Adrenal gland (tissue), 9 donors: ENCODE measurements at regions not wholly inside any gene's neighbourhood (a gene's known extent, or its start where the extent isn't known, plus 50 kb on each side); places are given as distances from the start of the nearest gene placed in this dataset.
"Not testable (repeated sequence)": the region's sequence is repeated elsewhere in the genome, so short reads cannot be mapped to it uniquely, and the experiment has no call there.

Experiments used
- DNase-seq, 7 donors: peaks; one replicate each; pipeline ENCODE4 v3.0.0-alpha.2; 2019 to 2020
- H3K27ac ChIP-seq, 5 donors: fragments of 200-600 bp; sonication (generic) in 4 of 5; 1 replicate in 3 of 5; 2 replicates in 2 of 5; pipeline versions ENCODE4 v1.5.1 to v1.8.0; 2016 to 2020; ENCODE audit warnings: mild to moderate bottlenecking in 1 of 5
- H3K27me3 ChIP-seq: fragments of 200-600 bp; 2 replicates; pipeline ENCODE4 v1.8.0; 2021
- H3K36me3 ChIP-seq, 2 donors: fragments of 200-600 bp; replicated peaks in 1 of 2; 1 replicate in 1 of 2; 2 replicates in 1 of 2; pipeline versions ENCODE4 v1.5.1 to v1.8.0; 2018 to 2022
- H3K4me1 ChIP-seq, 2 donors: fragments of 200-600 bp; replicated peaks in 1 of 2; 1 replicate in 1 of 2; 2 replicates in 1 of 2; pipeline versions ENCODE4 v1.5.1 to v1.8.0; 2018 to 2021
- H3K4me3 ChIP-seq, 4 donors: fragments of 200-600 bp; sonication (generic) in 3 of 4; one replicate each; pipeline ENCODE4 v1.5.1; 2016 to 2018
- H3K9me3 ChIP-seq, 3 donors: fragments of 200-600 bp; sonication (generic) in 1 of 3; replicated peaks in 1 of 3; 1 replicate in 2 of 3; 2 replicates in 1 of 3; pipeline versions ENCODE4 v1.5.1 to v1.8.0; 2016 to 2021
- POLR2A ChIP-seq, 2 donors: fragments of 450-650 bp; IDR thresholded peaks; one replicate each; pipeline ENCODE4 v1.6.1; 2017; ENCODE audit warnings: antibody characterized with exemption in 2 of 2, mild to moderate bottlenecking in 2 of 2, moderate library complexity in 1 of 2
- WGBS, 4 donors: extraction: QIAGEN DNeasy Blood & Tissue Kit in 2 of 4; methylation state at CpG; one replicate each; pipeline versions ENCODE4 v1.1.5 to v1.1.7; 2013 to 2017; 5-methylcytosine and 5-hydroxymethylcytosine counted together
- intact Hi-C, 2 donors: fragments of 100-400 bp; cut with DNase I; formaldehyde crosslinking; loops; one replicate each; pipeline versions ENCODE4 v1.14.1 to v1.15.0; 2022 to 2023
- TF ChIP-seq, protein P1 (sequence below), 6 experiments: fragments of 450-650 bp in 4 of 6; fragments of 200-600 bp in 2 of 6; sonication (generic) in 1 of 6; IDR thresholded peaks; 1 replicate in 5 of 6; 2 replicates in 1 of 6; pipeline versions ENCODE4 v1.5.1 to v1.8.0; 2016 to 2021; ENCODE audit warnings: antibody characterized with exemption in 6 of 6, mild to moderate bottlenecking in 2 of 6, moderate library complexity in 1 of 6
- donor health status: healthy with polysubstance abuse.
- donor health status: Bipolar disorder and iron deficiency.
- donor health status: DM: yes; HTN: yes; CAD: no.
- donor health status: DM: no; HTN: no; CAD: no.
- donor health status: DM: no; HTN: no; CAD: no.

GRCh38 chr12:114812384-114812783 lies 128.4 kb upstream of the TBX3 start:
- no peak overlapping the region for H3K27ac ChIP-seq
- H3K27me3 ChIP-seq: no peaks in the 10 kb centered on the region
- no peaks in the 10 kb centered on the region for H3K4me1 ChIP-seq
- H3K36me3 ChIP-seq: no peaks in the 10 kb centered on the region
- intact Hi-C loops: no loop called here
- no peaks in the 10 kb centered on the region for H3K9me3 ChIP-seq
- 92 to 97% (median 93%) methylated on average over 4 of the region's 4 CpGs for WGBS, 4 donors
- no peak for TF ChIP-seq POLR2A (IDR thresholded peaks at IDR 0.05)
- TF ChIP-seq, protein P1, sequence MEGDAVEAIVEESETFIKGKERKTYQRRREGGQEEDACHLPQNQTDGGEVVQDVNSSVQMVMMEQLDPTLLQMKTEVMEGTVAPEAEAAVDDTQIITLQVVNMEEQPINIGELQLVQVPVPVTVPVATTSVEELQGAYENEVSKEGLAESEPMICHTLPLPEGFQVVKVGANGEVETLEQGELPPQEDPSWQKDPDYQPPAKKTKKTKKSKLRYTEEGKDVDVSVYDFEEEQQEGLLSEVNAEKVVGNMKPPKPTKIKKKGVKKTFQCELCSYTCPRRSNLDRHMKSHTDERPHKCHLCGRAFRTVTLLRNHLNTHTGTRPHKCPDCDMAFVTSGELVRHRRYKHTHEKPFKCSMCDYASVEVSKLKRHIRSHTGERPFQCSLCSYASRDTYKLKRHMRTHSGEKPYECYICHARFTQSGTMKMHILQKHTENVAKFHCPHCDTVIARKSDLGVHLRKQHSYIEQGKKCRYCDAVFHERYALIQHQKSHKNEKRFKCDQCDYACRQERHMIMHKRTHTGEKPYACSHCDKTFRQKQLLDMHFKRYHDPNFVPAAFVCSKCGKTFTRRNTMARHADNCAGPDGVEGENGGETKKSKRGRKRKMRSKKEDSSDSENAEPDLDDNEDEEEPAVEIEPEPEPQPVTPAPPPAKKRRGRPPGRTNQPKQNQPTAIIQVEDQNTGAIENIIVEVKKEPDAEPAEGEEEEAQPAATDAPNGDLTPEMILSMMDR (IDR thresholded peaks at IDR 0.05): no peak
- H3K4me3 ChIP-seq: no peak overlapping the region
- no peak for DNase-seq

- peak in 1 of 7 donors; percentile 17 for DNase-seq
These were observed 125.1 kb upstream of the TBX3 start for GRCh38 chr12:114809097-114809496.

GRCh38 chr12:114801381-114801780 lies 117.4 kb upstream of the TBX3 start:
- H3K36me3 ChIP-seq, H3K9me3 ChIP-seq, H3K27me3 ChIP-seq, H3K4me3 ChIP-seq, intact Hi-C loops, DNase-seq: not testable (repeated sequence)
- WGBS, 4 donors: 92 to 100% (median 96%) methylated on average over 3 of the region's 3 CpGs
- Histone ChIP-seq H3K4me1 (peaks cover 0 to 11% of the 10 kb centered on the region in 2 donors), H3K27ac (peak overlapping the region in 3 of 5 donors; percentile 19 to 89 (median 79))

More at GRCh38 chr12:114809097-114809496, 125.1 kb upstream of the TBX3 start:
- Histone ChIP-seq H3K9me3 (no peaks in the 10 kb centered on the region), H3K36me3 (no peaks in the 10 kb centered on the region), H3K4me3 (no peak overlapping the region), H3K4me1 (peaks cover 6 to 7% of the 10 kb centered on the region in 2 donors), H3K27me3 (no peaks in the 10 kb centered on the region), H3K27ac (no peak overlapping the region)
- intact Hi-C loops: no loop called here
- no peak for TF ChIP-seq POLR2A (IDR thresholded peaks at IDR 0.05)
- TF ChIP-seq, protein P1 (IDR thresholded peaks at IDR 0.05): no peak
- WGBS, 4 donors: 75 to 86% (median 76%) methylated on average over 4 to 5 of the region's 5 CpGs

DNA sequence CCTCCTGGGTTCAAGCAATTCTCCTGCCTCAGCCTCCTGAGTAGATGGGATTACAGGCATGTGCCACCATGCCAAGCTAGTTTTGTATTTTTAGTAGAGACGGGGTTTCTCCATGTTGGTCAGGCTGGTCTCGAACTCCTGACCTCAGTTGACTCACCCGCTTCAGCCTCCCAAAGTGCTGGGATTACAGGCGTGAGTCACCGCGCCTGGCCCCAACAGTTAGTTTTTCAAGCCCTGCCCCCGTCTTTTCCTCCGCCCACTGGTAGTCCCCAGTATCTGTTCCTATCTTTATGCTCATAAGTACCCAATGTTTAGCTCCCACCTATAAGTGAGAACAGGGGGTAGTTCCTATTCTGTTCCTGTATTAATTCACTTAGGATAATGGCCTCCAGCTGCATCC lies 116.6 kb upstream of the TBX3 start:
- H3K36me3 ChIP-seq, H3K9me3 ChIP-seq, H3K4me3 ChIP-seq, H3K27me3 ChIP-seq, intact Hi-C loops: not testable (repeated sequence)
- WGBS, 4 donors: 70 to 82% (median 74%) methylated on average over 7 to 8 of the region's 8 CpGs
- peak in 1 of 7 donors; percentile 42 for DNase-seq
- Histone ChIP-seq H3K4me1 (peaks cover 0 to 11% of the 10 kb centered on the region in 2 donors), H3K27ac (peak overlapping the region; percentile 76 to 89 (median 79))

GRCh38 chr12:114799574-114800487 lies 115.9 kb upstream of the TBX3 start:
- Histone ChIP-seq H3K27me3 (no peaks in the 10 kb centered on the region), H3K27ac (peak overlapping the region; percentile 76 to 89 (median 79)), H3K4me3 (no peak overlapping the region), H3K9me3 (no peaks in the 10 kb centered on the region), H3K4me1 (peaks cover 0 to 11% of the 10 kb centered on the region in 2 donors), H3K36me3 (no peaks in the 10 kb centered on the region)
- peak; percentile 93 to 99 (median 99) for DNase-seq
- WGBS, 4 donors: 36 to 64% (median 42%) methylated on average over 9 to 16 of the region's 16 CpGs
- intact Hi-C loops: no loop called here
- TF ChIP-seq, protein P1 (IDR thresholded peaks at IDR 0.05): no peak
- TF ChIP-seq POLR2A (IDR thresholded peaks at IDR 0.05): peak in 1 of 2 donors; percentile 82
